Kidney epithelial cell (primary cell): ENCODE measurements at regions not wholly inside any gene's neighbourhood (a gene's known extent, or its start where the extent isn't known, plus 50 kb on each side); places are given as distances from the start of the nearest gene placed in this dataset.

ENCODE experiments used
- DNase-seq: peaks from one replicate; pipeline ENCODE4 v3.0.0-alpha.2; 2010; ENCODE audit warnings: low read depth
- H3K27me3 ChIP-seq: 2 replicates; pipeline ENCODE4 v1.6.0; 2011; ENCODE audit warnings: low read length; ENCODE audit not compliant: control insufficient read depth, insufficient read depth
- H3K36me3 ChIP-seq: 2 replicates; pipeline ENCODE4 v1.5.1; 2011; ENCODE audit warnings: low read length; ENCODE audit not compliant: control insufficient read depth, insufficient read depth
- H3K4me3 ChIP-seq: 2 replicates; pipeline ENCODE4 v1.5.1; 2011; ENCODE audit warnings: low read depth, mild to moderate bottlenecking, control low read depth, low read length
- TF ChIP-seq, protein P1 (sequence below): IDR thresholded peaks from 2 replicates; pipeline ENCODE4 v1.5.1; 2011; ENCODE audit warnings: mild to moderate bottlenecking, moderate library complexity, low read length, control low read depth, inconsistent platforms; ENCODE audit not compliant: insufficient read depth, poor library complexity, severe bottlenecking

DNA sequence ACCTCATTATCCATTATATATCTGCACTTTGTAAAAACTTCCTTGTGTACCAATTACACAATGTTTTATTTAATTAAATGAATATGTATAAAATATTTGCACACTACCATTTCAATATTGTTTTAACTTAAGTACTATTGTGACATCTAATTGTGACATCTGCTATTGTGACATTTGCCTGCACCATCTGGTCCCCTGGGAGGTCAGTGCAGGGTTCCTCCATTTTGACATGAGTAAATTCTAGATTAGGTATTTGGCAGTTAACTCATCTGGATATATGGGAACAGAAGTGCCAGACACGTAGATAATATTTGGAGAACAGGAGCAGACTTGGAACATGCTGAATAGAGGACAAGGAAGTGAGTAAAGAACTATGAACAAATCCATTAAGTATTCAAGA, 332.1 kb downstream of the VGLL3 start:
- no peaks in the 10 kb centered on the region for H3K27me3 ChIP-seq
- H3K4me3 ChIP-seq = no peak overlapping the region
- TF ChIP-seq, protein P1, sequence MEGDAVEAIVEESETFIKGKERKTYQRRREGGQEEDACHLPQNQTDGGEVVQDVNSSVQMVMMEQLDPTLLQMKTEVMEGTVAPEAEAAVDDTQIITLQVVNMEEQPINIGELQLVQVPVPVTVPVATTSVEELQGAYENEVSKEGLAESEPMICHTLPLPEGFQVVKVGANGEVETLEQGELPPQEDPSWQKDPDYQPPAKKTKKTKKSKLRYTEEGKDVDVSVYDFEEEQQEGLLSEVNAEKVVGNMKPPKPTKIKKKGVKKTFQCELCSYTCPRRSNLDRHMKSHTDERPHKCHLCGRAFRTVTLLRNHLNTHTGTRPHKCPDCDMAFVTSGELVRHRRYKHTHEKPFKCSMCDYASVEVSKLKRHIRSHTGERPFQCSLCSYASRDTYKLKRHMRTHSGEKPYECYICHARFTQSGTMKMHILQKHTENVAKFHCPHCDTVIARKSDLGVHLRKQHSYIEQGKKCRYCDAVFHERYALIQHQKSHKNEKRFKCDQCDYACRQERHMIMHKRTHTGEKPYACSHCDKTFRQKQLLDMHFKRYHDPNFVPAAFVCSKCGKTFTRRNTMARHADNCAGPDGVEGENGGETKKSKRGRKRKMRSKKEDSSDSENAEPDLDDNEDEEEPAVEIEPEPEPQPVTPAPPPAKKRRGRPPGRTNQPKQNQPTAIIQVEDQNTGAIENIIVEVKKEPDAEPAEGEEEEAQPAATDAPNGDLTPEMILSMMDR = no peak
- DNase-seq = no peak
- no peaks in the 10 kb centered on the region for H3K36me3 ChIP-seq

DNA sequence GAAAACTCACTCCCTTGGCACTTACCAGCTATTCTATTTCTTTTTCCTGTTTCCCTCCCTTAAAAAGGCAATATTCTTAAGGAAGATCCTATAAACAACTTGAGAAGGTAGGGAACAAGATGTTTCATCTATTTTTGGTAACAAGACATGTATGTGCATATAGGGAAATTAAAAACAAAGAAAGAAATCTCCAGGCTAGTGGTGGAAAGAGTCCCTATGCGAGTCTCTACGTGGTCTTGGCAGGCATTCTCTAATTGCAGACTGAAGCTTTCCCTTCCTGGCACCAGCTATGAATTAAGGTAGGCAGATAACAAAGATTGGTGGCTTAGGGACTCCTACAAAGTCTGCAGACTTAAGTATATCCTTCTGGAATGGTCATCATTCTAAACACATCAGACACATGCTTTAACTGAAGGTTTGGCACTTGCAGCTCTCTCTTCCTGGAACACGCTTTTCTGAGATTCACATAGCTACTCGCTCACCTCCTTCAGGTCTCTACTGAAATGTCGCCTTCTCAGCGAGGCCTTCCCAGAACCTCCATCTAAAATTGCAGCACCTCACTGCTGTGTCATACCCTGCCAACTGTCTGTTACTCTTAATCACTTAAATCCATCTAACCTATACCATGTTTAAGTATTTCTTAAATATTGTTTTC, 336.0 kb downstream of the VGLL3 start:
- Histone ChIP-seq H3K4me3 (no peak overlapping the region), H3K36me3 (no peaks in the 10 kb centered on the region), H3K27me3 (no peaks in the 10 kb centered on the region)
- DNase-seq = no peak
- TF ChIP-seq, protein P1 = no peak

GRCh38 chr3:86653661-86654205, 337.2 kb downstream of the VGLL3 start:
- TF ChIP-seq, protein P1 = no peak
- no peaks in the 10 kb centered on the region for H3K27me3 ChIP-seq
- no peak overlapping the region for H3K4me3 ChIP-seq
- no peaks in the 10 kb centered on the region for H3K36me3 ChIP-seq
- DNase-seq = no peak

GRCh38 chr3:86648087-86648486, 342.9 kb downstream of the VGLL3 start:
- Histone ChIP-seq H3K27me3 (no peaks in the 10 kb centered on the region), H3K36me3 (no peaks in the 10 kb centered on the region), H3K4me3 (no peak overlapping the region)
- DNase-seq = no peak
- TF ChIP-seq, protein P1 = no peak

- DNase-seq = no peak
- TF ChIP-seq, protein P1 = no peak
- Histone ChIP-seq H3K4me3 (no peak overlapping the region), H3K27me3 (no peaks in the 10 kb centered on the region), H3K36me3 (no peaks in the 10 kb centered on the region)
These were observed 345.2 kb downstream of the VGLL3 start for GRCh38 chr3:86645756-86646155.

- no peak overlapping the region for H3K4me3 ChIP-seq
- H3K27me3 ChIP-seq = no peaks in the 10 kb centered on the region
- no peak for DNase-seq
- no peaks in the 10 kb centered on the region for H3K36me3 ChIP-seq
- TF ChIP-seq, protein P1 = no peak
These were observed 356.6 kb downstream of the VGLL3 start for GRCh38 chr3:86634361-86634760.
